Tibial nerve (tissue), 4 donors: ENCODE measurements at regions not wholly inside any gene's neighbourhood (a gene's known extent, or its start where the extent isn't known, plus 50 kb on each side); places are given as distances from the start of the nearest gene placed in this dataset.

Experiments
- DNase-seq, 2 donors: peaks; one replicate each; pipeline ENCODE4 v3.0.0-alpha.2; 2019; ENCODE audit warnings: low spot score in 2 of 2
- H3K27ac ChIP-seq, 4 donors: fragments of 200-600 bp; sonication (generic) in 3 of 4; one replicate each; pipeline ENCODE4 v1.5.1; 2017 to 2019; ENCODE audit warnings: mild to moderate bottlenecking in 1 of 4
- H3K27me3 ChIP-seq, 2 donors: fragments of 200-600 bp; sonication (generic) in 1 of 2; one replicate each; pipeline versions ENCODE4 v1.5.1 to v1.6.0; 2017 to 2019
- H3K36me3 ChIP-seq, 3 donors: fragments of 200-600 bp; sonication (generic); one replicate each; pipeline ENCODE4 v1.5.1; 2018 to 2019
- H3K4me1 ChIP-seq, 4 donors: fragments of 200-600 bp; sonication (generic) in 3 of 4; one replicate each; pipeline ENCODE4 v1.5.1; 2017 to 2019
- H3K4me3 ChIP-seq, 4 donors: fragments of 200-600 bp; sonication (generic) in 3 of 4; one replicate each; pipeline ENCODE4 v1.5.1; 2017 to 2019; ENCODE audit warnings: mild to moderate bottlenecking in 1 of 4, moderate library complexity in 1 of 4
- H3K9me3 ChIP-seq, 4 donors: fragments of 200-600 bp; sonication (generic) in 3 of 4; one replicate each; pipeline ENCODE4 v1.5.1; 2017 to 2019
- CTCF ChIP-seq, 5 experiments: fragments of 200-600 bp in 3 of 5; fragments of 450-650 bp in 2 of 5; sonication (generic) in 3 of 5; IDR thresholded peaks; one replicate each; pipeline ENCODE4 v1.5.1; 2016 to 2019; ENCODE audit warnings: antibody characterized with exemption in 5 of 5, mild to moderate bottlenecking in 3 of 5, moderate library complexity in 2 of 5
- EP300 ChIP-seq, 2 donors: sonication (generic); formaldehyde crosslinking; IDR thresholded peaks; one replicate each; pipeline ENCODE4 v1.6.1; 2017; ENCODE audit warnings: antibody characterized with exemption in 2 of 2, mild to moderate bottlenecking in 1 of 2
- POLR2A ChIP-seq, 2 donors: fragments of 450-650 bp; IDR thresholded peaks; one replicate each; pipeline ENCODE4 v1.6.1; 2017; ENCODE audit warnings: antibody characterized with exemption in 2 of 2, mild to moderate bottlenecking in 2 of 2, moderate library complexity in 2 of 2
- WGBS, 2 donors: methylation state at CpG; one replicate each; pipeline ENCODE4 v1.1.5; 2018; 5-methylcytosine and 5-hydroxymethylcytosine counted together

- Histone ChIP-seq H3K27me3 (no peaks in the 10 kb centered on the region), H3K27ac (peak overlapping the region; percentile 58 to 94 (median 83)), H3K4me1 (peaks cover 0 to 26% (median 4%) of the 10 kb centered on the region in 4 donors), H3K9me3 (no peaks in the 10 kb centered on the region), H3K36me3 (no peaks in the 10 kb centered on the region), H3K4me3 (no peak overlapping the region)
- DNase-seq: no peak
- WGBS, 2 donors: 46 to 56% methylated on average over 13 of the region's 13 CpGs
- peak in 1 of 2 donors; percentile 69 for TF ChIP-seq EP300 (IDR thresholded peaks at IDR 0.05)
- TF ChIP-seq POLR2A (IDR thresholded peaks at IDR 0.05): no peak
Measured at GRCh38 chr18:76771192-76771799, 51.1 kb upstream of the ZNF236 start.

GRCh38 chr18:76767954-76768353 lies 54.4 kb upstream of the ZNF236 start:
- DNase-seq: no peak
- Histone ChIP-seq H3K27ac (peak overlapping the region in 1 of 4 donors; percentile 21), H3K4me1 (peaks cover 0 to 21% (median 4%) of the 10 kb centered on the region in 4 donors), H3K27me3 (no peaks in the 10 kb centered on the region), H3K4me3 (no peak overlapping the region), H3K36me3 (no peaks in the 10 kb centered on the region), H3K9me3 (no peaks in the 10 kb centered on the region)
- TF ChIP-seq EP300 (IDR thresholded peaks at IDR 0.05) (no peak), CTCF (IDR thresholded peaks at IDR 0.05) (no peak), POLR2A (IDR thresholded peaks at IDR 0.05) (no peak)
- WGBS, 2 donors: 80 to 97% methylated on average over 1 of the region's 1 CpG

GRCh38 chr18:76766429-76766828 lies 55.9 kb upstream of the ZNF236 start:
- peaks cover 0 to 10% (median 4%) of the 10 kb centered on the region in 4 donors for H3K4me1 ChIP-seq
- no peak overlapping the region for H3K27ac ChIP-seq
- 89 to 90% methylated on average over 7 of the region's 7 CpGs for WGBS, 2 donors
- H3K27me3 ChIP-seq: no peaks in the 10 kb centered on the region
- no peak for TF ChIP-seq POLR2A (IDR thresholded peaks at IDR 0.05)
- no peak for TF ChIP-seq EP300 (IDR thresholded peaks at IDR 0.05)
- TF ChIP-seq CTCF (IDR thresholded peaks at IDR 0.05): no peak
- H3K9me3 ChIP-seq: no peaks in the 10 kb centered on the region
- no peaks in the 10 kb centered on the region for H3K36me3 ChIP-seq
- DNase-seq: no peak
- no peak overlapping the region for H3K4me3 ChIP-seq

GRCh38 chr18:76765649-76766048 lies 56.7 kb upstream of the ZNF236 start:
- Histone ChIP-seq H3K27me3 (no peaks in the 10 kb centered on the region), H3K9me3 (no peaks in the 10 kb centered on the region), H3K4me1 (peaks cover 0 to 10% (median 4%) of the 10 kb centered on the region in 4 donors), H3K36me3 (no peaks in the 10 kb centered on the region), H3K4me3 (no peak overlapping the region), H3K27ac (no peak overlapping the region)
- TF ChIP-seq EP300 (IDR thresholded peaks at IDR 0.05): no peak
- TF ChIP-seq CTCF (IDR thresholded peaks at IDR 0.05): no peak
- TF ChIP-seq POLR2A (IDR thresholded peaks at IDR 0.05): no peak
- no peak for DNase-seq
- WGBS, 2 donors: 49 to 54% methylated on average over 5 of the region's 5 CpGs

GRCh38 chr18:76764291-76764901 lies 58.0 kb upstream of the ZNF236 start:
- Histone ChIP-seq H3K27me3 (no peaks in the 10 kb centered on the region), H3K4me3 (no peak overlapping the region), H3K36me3 (no peaks in the 10 kb centered on the region), H3K27ac (no peak overlapping the region), H3K4me1 (peaks cover 0 to 5% (median 0%) of the 10 kb centered on the region in 4 donors), H3K9me3 (no peaks in the 10 kb centered on the region)
- 59 to 64% methylated on average over 10 of the region's 10 CpGs for WGBS, 2 donors
- TF ChIP-seq CTCF (IDR thresholded peaks at IDR 0.05) (no peak), POLR2A (IDR thresholded peaks at IDR 0.05) (no peak), EP300 (IDR thresholded peaks at IDR 0.05) (no peak)
- DNase-seq: no peak
